ENCODE measurements at regions not wholly inside any gene's neighbourhood (a gene's known extent, or its start where the extent isn't known, plus 50 kb on each side); places are given as distances from the start of the nearest gene placed in this dataset.
"Not testable (repeated sequence)": the region's sequence is repeated elsewhere in the genome, so short reads cannot be mapped to it uniquely, and the experiment has no call there.

- peaks cover 11% of the 10 kb centered on the region for H3K9me3 Mint-ChIP-seq
- no peak for TF ChIP-seq CTCF (IDR thresholded peaks at IDR 0.05; ENCODE audit: unreplicated experiment)
- DNase-seq (ENCODE audit: low spot score in 2 of 2, unreplicated experiment in 2 of 2): no peak
- H3K27me3 Mint-ChIP-seq (ENCODE audit: low read depth): no peaks in the 10 kb centered on the region
- no peak overlapping the region for H3K4me3 Mint-ChIP-seq
- H3K27ac Mint-ChIP-seq: no peak overlapping the region
- no peaks in the 10 kb centered on the region for H3K4me1 Mint-ChIP-seq
- no peaks in the 10 kb centered on the region for H3K36me3 Mint-ChIP-seq
Observed at GRCh38 chr10:64044098-64044497, 522.9 kb downstream of the REEP3 start.

GRCh38 chr10:64044957-64045632 lies 523.9 kb downstream of the REEP3 start:
- DNase-seq (ENCODE audit: low spot score in 2 of 2, unreplicated experiment in 2 of 2); H3K4me1 Mint-ChIP-seq; H3K27ac Mint-ChIP-seq; H3K27me3 Mint-ChIP-seq (ENCODE audit: low read depth); H3K36me3 Mint-ChIP-seq; H3K4me3 Mint-ChIP-seq: not testable (repeated sequence)
- peaks cover 11% of the 10 kb centered on the region for H3K9me3 Mint-ChIP-seq

GRCh38 chr10:64054392-64054791 lies 533.2 kb downstream of the REEP3 start:
- no peak for TF ChIP-seq CTCF (IDR thresholded peaks at IDR 0.05; ENCODE audit: unreplicated experiment)
- no peak for DNase-seq (ENCODE audit: low spot score in 2 of 2, unreplicated experiment in 2 of 2)
- Mint-ChIP-seq H3K27me3 (ENCODE audit: low read depth) (no peaks in the 10 kb centered on the region), H3K4me1 (no peaks in the 10 kb centered on the region), H3K36me3 (no peaks in the 10 kb centered on the region), H3K4me3 (no peak overlapping the region), H3K27ac (no peak overlapping the region), H3K9me3 (no peaks in the 10 kb centered on the region)

GRCh38 chr10:64059884-64060283 lies 538.7 kb downstream of the REEP3 start:
- no peaks in the 10 kb centered on the region for H3K36me3 Mint-ChIP-seq
- no peak overlapping the region for H3K27ac Mint-ChIP-seq
- H3K9me3 Mint-ChIP-seq: no peaks in the 10 kb centered on the region
- no peak for TF ChIP-seq CTCF (IDR thresholded peaks at IDR 0.05; ENCODE audit: unreplicated experiment)
- no peak for DNase-seq (ENCODE audit: low spot score in 2 of 2, unreplicated experiment in 2 of 2)
- no peak overlapping the region for H3K4me3 Mint-ChIP-seq
- H3K27me3 Mint-ChIP-seq (ENCODE audit: low read depth): peaks cover 4% of the 10 kb centered on the region
- no peaks in the 10 kb centered on the region for H3K4me1 Mint-ChIP-seq

GRCh38 chr10:64060389-64060788 lies 539.2 kb downstream of the REEP3 start:
- no peak overlapping the region for H3K27ac Mint-ChIP-seq
- H3K27me3 Mint-ChIP-seq (ENCODE audit: low read depth): peaks cover 4% of the 10 kb centered on the region
- no peaks in the 10 kb centered on the region for H3K9me3 Mint-ChIP-seq
- no peaks in the 10 kb centered on the region for H3K4me1 Mint-ChIP-seq
- no peaks in the 10 kb centered on the region for H3K36me3 Mint-ChIP-seq
- no peak for TF ChIP-seq CTCF (IDR thresholded peaks at IDR 0.05; ENCODE audit: unreplicated experiment)
- H3K4me3 Mint-ChIP-seq: no peak overlapping the region
- no peak for DNase-seq (ENCODE audit: low spot score in 2 of 2, unreplicated experiment in 2 of 2)

GRCh38 chr10:64062793-64063192 lies 541.6 kb downstream of the REEP3 start:
- DNase-seq (ENCODE audit: low spot score in 2 of 2, unreplicated experiment in 2 of 2): no peak
- H3K36me3 Mint-ChIP-seq: no peaks in the 10 kb centered on the region
- peaks cover 13% of the 10 kb centered on the region for H3K4me1 Mint-ChIP-seq
- no peaks in the 10 kb centered on the region for H3K9me3 Mint-ChIP-seq
- H3K27me3 Mint-ChIP-seq (ENCODE audit: low read depth): peaks cover 4% of the 10 kb centered on the region
- no peak overlapping the region for H3K27ac Mint-ChIP-seq
- TF ChIP-seq CTCF (IDR thresholded peaks at IDR 0.05; ENCODE audit: unreplicated experiment): no peak
- no peak overlapping the region for H3K4me3 Mint-ChIP-seq

All from mesothelial cell of epicardium (in vitro differentiated cells).